DMS 273 treated with DMSO at 0.1 percent for 48 hours (cell line): ENCODE measurements at regions not wholly inside any gene's neighbourhood (a gene's known extent, or its start where the extent isn't known, plus 50 kb on each side); places are given as distances from the start of the nearest gene placed in this dataset.
"Not testable (repeated sequence)": the region's sequence is repeated elsewhere in the genome, so short reads cannot be mapped to it uniquely, and the experiment has no call there.

Experiments
- DNase-seq: peaks from one replicate; lab custom pipeline; 2025; lab: John Stamatoyannopoulos, UW

DNA sequence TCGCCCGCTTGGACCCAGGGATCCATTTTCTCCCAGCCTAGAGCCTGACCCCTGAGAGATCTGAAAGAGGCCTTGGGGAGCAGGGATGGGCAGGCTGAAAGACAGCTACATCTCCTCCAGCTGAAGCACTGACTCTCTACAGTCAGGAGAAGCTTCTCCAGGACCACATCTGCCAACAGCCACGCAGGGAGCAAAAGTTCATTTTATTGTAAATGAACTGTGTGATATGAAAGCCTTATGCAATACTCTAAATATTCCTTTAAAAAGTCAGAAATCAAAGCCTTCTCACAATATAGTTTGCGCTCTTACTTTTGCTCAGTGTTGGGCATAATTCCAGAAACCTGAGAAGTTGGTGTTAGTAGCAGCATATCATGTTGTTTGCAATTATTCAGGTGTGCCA, 428.9 kb upstream of the RAB6C start:
- no peak for DNase-seq

DNA sequence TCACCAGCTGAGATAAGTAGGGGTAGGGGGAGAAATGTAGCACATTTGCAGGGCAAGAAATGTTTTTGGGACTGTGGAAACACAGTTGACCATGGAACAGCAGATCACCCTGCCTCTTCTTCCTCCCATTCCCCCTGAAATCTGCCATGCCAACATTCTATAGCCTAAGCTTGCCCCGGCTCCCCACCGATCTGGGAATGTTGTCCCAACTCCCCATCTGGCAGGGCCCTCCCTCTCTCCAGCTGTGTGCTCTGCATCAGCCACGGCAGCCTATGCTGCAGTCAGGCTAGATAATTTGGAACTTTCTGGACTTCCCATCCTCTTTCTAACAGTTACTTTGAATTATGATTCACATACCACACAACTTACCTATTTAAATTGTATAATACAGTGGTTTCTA, 425.1 kb upstream of the RAB6C start:
- DNase-seq: no peak

GRCh38 chr2:129559101-129559500, 420.4 kb upstream of the RAB6C start:
- no peak for DNase-seq

GRCh38 chr2:129565551-129566109, 413.8 kb upstream of the RAB6C start:
- no peak for DNase-seq

DNA sequence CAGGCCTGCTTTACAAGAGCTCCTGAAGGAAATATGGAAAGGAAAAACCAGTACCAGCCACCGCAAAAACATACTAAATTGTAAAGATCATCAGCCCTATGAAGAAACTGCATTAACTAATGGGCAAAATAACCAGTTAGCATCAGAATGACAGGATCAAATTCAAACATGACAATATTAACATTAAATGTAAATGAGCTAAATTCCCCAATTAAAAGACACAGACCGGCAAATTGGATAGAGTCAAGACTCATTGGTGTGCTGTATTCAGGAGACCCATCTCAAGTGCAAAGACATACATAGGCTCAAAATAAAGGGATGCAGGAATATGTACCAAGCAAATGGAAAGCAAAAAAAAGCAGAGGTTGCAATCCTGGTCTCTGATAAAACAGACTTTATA, 408.7 kb upstream of the RAB6C start:
- DNase-seq: not testable (repeated sequence)

DNA sequence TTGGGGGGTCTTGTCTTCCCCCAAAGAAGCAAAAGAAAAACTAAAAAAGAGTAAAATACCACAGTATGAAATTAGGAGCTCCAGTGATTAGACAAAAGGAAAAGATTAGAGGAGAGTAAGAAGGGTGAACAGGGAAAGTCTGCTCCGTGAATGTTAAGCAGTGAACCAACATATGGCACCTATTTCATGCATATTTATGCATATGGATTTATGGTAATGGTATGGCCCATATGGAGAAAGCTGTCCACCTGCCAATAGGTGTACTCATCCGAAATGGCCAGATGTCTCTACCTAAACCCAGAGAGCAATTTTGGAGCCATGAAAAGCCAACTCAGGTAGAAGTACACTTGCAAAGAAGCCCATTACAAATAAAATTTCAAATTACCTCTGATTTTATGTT, 404.0 kb upstream of the RAB6C start:
- peak; percentile 68 for DNase-seq

GRCh38 chr2:129575880-129576279, 403.6 kb upstream of the RAB6C start:
- no peak for DNase-seq

DNA sequence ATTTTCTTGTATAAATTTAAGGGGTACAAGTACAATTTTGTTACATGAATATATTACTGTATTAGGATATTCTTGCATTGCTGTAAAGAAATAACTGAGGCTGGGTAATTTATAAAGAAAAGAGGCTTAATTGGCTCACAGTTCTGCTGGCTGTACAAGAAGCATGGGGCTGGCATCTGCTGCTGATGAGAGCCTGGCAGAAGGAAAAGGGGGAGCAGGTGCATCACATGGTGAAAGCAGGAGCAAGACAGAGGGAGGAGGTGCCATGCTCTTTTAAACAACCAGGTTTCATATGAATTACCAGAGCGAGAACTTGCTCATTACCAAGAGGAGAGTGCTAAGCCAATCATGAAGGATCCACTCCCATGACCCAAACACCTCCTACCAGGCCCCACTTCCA, 399.5 kb upstream of the RAB6C start:
- DNase-seq: no peak

DNA sequence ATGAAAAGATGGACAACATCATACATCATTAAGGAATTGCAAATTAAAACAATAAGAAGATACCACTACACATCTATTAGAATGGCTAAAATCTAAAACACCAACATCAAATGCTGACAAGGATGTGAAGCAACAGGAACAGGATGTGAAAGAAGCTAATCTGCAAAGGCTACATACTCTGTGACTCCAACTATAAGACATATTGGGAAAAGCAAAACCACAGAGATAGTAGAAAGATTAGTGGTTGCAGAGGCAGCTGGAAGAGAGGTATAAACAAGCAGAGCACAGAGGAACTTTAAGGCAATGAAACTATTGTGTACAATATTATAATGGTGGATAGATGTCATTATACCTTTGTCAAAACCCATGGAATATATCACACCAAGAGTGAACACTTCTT, 393.7 kb upstream of the RAB6C start:
- DNase-seq: no peak

DNA sequence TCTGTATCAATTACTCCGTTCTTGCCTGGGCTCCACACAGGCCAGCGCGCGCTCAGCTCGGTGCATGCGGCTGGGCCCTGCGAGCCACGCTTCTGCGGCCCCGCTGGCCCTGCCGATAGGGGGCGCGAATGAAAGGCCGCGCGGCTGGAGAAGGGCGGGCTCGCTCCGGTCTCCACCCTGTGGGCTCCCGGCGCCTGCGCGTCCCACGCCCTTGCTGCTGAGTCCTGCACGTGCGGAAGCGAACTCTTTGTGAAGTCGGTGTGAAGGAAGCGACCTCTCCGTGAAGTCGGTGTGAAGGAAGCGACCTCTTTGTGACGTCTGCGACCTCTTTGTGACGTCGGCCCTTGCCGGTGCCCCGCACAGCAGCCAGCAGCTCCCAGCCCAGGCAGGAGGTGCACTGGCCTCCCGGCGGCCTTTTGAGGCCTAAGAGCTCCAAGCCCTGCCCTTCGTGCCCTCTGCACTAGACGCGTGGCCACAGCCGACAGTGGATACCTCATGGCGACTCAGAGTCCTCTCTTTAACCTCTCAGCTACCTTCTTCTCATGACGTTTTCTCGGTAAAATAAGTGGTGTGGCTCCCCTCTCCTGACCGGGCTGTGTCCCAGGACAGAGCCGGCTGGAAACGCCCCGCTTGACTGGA, 391.9 kb upstream of the RAB6C start:
- no peak for DNase-seq

- no peak for DNase-seq
These were observed 374.9 kb upstream of the RAB6C start for GRCh38 chr2:129604560-129604959.

DNA sequence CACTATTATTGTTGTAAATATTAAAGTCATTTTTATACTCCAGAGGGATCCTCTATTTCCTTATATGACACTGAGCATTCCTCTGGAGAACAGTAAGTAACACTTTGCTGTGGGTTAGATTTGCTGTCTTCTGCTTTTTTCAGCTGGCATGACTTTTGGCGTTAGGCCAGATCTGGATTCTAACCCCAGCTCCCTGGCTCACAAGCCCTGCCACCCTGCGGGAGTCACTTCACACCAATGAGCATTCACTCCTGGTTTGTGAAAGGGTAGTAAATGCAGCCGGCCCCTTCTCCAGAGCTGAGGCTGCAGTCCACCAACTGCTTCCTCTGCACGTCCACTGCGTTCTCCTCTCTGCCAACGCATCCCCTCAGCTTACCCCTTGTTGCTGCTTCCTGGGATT, 373.8 kb upstream of the RAB6C start:
- DNase-seq: no peak

- DNase-seq: no peak
These were observed 372.8 kb upstream of the RAB6C start for GRCh38 chr2:129606496-129607270.

- DNase-seq: no peak
These were observed 370.2 kb upstream of the RAB6C start for GRCh38 chr2:129609224-129609623.

DNA sequence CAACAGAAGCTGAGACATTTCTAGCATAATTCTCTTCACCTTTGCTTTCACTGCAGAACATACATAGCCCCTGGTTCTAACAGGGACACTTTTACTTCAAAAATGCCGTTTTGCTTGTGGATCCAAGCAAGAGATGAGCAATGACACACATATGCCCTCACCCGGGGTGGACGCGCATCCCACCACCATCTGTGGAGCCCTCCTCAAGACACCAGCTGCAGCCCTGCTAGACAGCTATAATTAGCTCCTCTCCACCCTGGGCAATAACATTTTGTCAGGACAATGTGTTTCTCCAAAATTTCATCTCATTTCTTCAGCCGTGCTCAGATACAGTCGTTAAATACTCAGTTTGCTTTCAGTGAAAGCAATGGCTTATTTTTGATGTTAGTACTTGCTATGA, 368.7 kb upstream of the RAB6C start:
- no peak for DNase-seq

- no peak for DNase-seq
These were observed 368.0 kb upstream of the RAB6C start for GRCh38 chr2:129611471-129611870.

DNA sequence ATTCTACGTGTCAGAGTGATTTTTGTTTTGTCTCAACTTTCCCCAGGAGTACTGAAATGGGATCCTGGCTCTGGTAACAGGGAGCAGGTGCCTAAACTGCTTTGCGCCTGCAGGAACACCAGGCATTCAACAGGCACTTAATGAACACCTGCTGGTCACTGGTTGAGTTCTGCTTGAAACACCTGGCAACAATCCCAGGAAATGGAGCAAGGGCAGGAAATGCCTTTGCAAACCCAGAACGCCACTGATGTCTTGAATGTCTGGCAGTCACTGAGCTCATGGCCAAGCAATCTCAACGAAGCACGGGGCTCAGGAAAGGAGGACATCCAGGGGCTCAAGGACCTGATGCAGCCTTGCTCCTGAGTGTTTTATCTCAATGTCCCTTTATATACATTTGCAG, 360.0 kb upstream of the RAB6C start:
- DNase-seq: no peak

GRCh38 chr2:129620411-129620810, 359.1 kb upstream of the RAB6C start:
- no peak for DNase-seq

- DNase-seq: no peak
These were observed 355.7 kb upstream of the RAB6C start for GRCh38 chr2:129623783-129624182.

DNA sequence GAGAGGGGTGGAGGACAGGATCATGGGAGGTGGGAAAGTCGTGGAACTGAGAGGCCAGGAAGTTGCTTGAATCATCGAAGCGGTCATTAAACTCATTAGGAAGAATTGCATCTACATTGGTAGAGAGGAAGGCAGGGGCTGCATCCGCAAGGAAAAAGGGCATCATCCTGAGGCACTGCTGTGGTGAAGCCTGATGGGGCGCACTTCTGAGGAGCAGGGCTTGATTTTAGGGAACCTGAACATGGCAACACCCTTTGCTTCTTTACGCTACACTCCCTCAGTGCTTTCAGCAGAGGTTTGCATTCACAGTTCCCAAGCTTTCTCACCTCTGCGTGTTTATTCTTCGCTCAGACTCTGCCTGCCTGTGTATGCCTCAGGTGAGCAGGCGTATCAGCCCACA, 352.0 kb upstream of the RAB6C start:
- no peak for DNase-seq

DNA sequence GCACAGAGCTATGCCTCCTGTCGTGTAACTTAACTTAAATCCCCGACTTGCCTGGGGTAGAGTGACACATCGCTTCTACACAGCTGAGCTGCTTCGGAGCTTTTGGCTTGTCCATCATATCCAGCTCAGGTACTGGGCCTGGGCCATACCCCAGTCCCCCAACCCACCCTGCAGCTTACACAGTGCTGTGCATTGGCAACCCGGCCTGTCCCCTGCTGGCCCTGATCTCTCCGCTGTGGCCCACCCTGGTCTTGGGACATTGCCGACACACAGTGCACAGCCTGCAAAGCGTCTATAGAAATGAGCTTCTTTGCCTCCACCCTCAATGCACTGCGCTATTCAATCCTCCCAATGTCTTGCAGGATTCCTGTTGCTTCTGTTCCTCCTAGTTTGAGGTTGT, 342.8 kb upstream of the RAB6C start:
- no peak for DNase-seq

- no peak for DNase-seq
These were observed 338.1 kb upstream of the RAB6C start for GRCh38 chr2:129641371-129641770.

DNA sequence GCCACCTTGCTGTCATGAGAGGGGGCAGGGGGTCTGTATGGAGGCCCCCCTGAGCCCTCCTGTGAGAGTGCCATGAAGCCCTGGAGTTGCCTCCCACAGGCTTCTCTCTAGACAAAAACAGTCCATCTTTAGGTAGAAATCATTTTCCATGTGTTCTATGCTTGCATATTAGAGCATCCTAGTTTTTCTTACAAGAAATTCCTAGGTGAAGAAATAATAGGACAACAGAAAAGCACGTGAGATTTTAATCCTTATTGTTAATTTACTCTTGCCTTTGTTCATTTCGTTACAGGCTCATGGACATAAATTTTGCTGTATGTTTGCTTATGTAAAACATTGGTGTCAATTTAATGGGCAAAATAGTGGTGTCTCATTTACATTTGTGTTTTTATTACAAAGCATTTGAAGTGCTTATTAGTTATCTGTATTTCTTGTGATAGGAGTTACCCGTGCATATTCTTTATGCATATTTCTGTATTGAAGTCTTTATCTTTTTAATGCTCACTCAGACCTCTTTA, 336.9 kb upstream of the RAB6C start:
- no peak for DNase-seq
